DOHH2 (cell line): ENCODE measurements at regions not wholly inside any gene's neighbourhood (a gene's known extent, or its start where the extent isn't known, plus 50 kb on each side); places are given as distances from the start of the nearest gene placed in this dataset.

Source experiments
- H3F3A ChIP-seq: fragments of 200-600 bp; sonication (generic), shearing (Covaris generic); 2 replicates; pipeline ENCODE4 v1.6.0; 2016; ENCODE audit warnings: antibody characterized with exemption, mild to moderate bottlenecking; ENCODE audit not compliant: control insufficient read depth, insufficient read depth
- H3K27ac ChIP-seq: fragments of 200-600 bp; sonication (generic); 2 replicates; pipeline ENCODE4 v1.5.1; 2014; ENCODE audit warnings: low read depth, mild to moderate bottlenecking, low read length, moderate library complexity
- H3K27me3 ChIP-seq: fragments of 200-600 bp; sonication (generic); 2 replicates; pipeline ENCODE4 v1.6.1; 2014; ENCODE audit warnings: mild to moderate bottlenecking, low read length, mixed read lengths; ENCODE audit not compliant: control insufficient read depth
- H3K36me3 ChIP-seq: fragments of 200-600 bp; sonication (generic); 2 replicates; pipeline ENCODE4 v1.6.1; 2014; ENCODE audit warnings: mild to moderate bottlenecking, low read length, moderate library complexity, mixed read lengths; ENCODE audit not compliant: control insufficient read depth
- H3K4me1 ChIP-seq: fragments of 200-600 bp; sonication (generic); 2 replicates; pipeline ENCODE4 v1.6.1; 2014; ENCODE audit warnings: mild to moderate bottlenecking, low read length, mixed read lengths; ENCODE audit not compliant: control insufficient read depth
- H3K4me2 ChIP-seq: fragments of 200-600 bp; sonication (generic); 2 replicates; pipeline ENCODE4 v1.6.0; 2014; ENCODE audit warnings: mild to moderate bottlenecking, low read length, moderate library complexity
- H3K4me3 ChIP-seq: fragments of 200-600 bp; sonication (generic); 2 replicates; pipeline ENCODE4 v1.5.1; 2014; ENCODE audit warnings: mild to moderate bottlenecking, low read length, mixed read lengths
- H3K79me2 ChIP-seq: fragments of 200-600 bp; sonication (generic); 2 replicates; pipeline ENCODE4 v1.6.1; 2014; ENCODE audit warnings: mild to moderate bottlenecking, low read length, mixed read lengths; ENCODE audit not compliant: control insufficient read depth
- H3K9me2 ChIP-seq: fragments of 200-600 bp; sonication (generic); replicated peaks from 2 replicates; pipeline ENCODE4 v1.6.1; 2014; ENCODE audit warnings: mild to moderate bottlenecking, low read length, mixed read lengths; ENCODE audit not compliant: control insufficient read depth
- H3K9me3 ChIP-seq: fragments of 200-600 bp; sonication (generic); 2 replicates; pipeline ENCODE4 v1.6.1; 2014; ENCODE audit warnings: antibody characterized with exemption, low read length, mixed read lengths; ENCODE audit not compliant: control insufficient read depth, insufficient read depth
- H4K20me1 ChIP-seq: fragments of 200-600 bp; sonication (generic); 2 replicates; pipeline ENCODE4 v1.6.0; 2014; ENCODE audit warnings: low read depth, mild to moderate bottlenecking, antibody characterized with exemption, low read length, moderate library complexity; ENCODE audit not compliant: control insufficient read depth, insufficient read depth
- CTCF ChIP-seq: fragments of 200-600 bp; sonication (generic); IDR thresholded peaks from one replicate; pipeline ENCODE4 v1.5.1; 2014; ENCODE audit warnings: antibody characterized with exemption, mild to moderate bottlenecking, low read depth, low read length; ENCODE audit not compliant: poor library complexity, severe bottlenecking
- EZH2phosphoT487 ChIP-seq: fragments of 200-600 bp; sonication (generic); IDR thresholded peaks from 2 replicates; pipeline ENCODE4 v1.6.1; 2017; ENCODE audit warnings: borderline replicate concordance, mild to moderate bottlenecking, antibody characterized with exemption, low read length, moderate library complexity, mixed read lengths

- Histone ChIP-seq H3K36me3 (no peaks in the 10 kb centered on the region), H3K4me2 (no peak overlapping the region), H3K9me3 (0 out of 2 replicates have a peak, but pooled peaks cover 3% of the 10 kb centered on the region), H3K4me3 (no peak overlapping the region), H4K20me1 (no peaks in the 10 kb centered on the region), H3K79me2 (no peaks in the 10 kb centered on the region), H3K27ac (no peak overlapping the region), H3K9me2 (no peaks in the 10 kb centered on the region), H3K27me3 (no peaks in the 10 kb centered on the region), H3F3A (no peaks in the 10 kb centered on the region), H3K4me1 (no peaks in the 10 kb centered on the region)
- TF ChIP-seq CTCF (no peak), EZH2phosphoT487 (no peak)
Observed at GRCh38 chr5:130555429-130555828, 609.6 kb downstream of the HINT1 start.

- H3K36me3 ChIP-seq, result no peaks in the 10 kb centered on the region
- no peaks in the 10 kb centered on the region for H3K9me2 ChIP-seq
- H3K27ac ChIP-seq, result no peak overlapping the region
- H3K9me3 ChIP-seq, result no peaks in the 10 kb centered on the region; the same call in 1 of the 2 replicates
- H3K4me1 ChIP-seq, result no peaks in the 10 kb centered on the region
- H3K4me3 ChIP-seq, result no peak overlapping the region
- H3K4me2 ChIP-seq, result no peak overlapping the region
- H4K20me1 ChIP-seq, result no peaks in the 10 kb centered on the region
- no peak for TF ChIP-seq EZH2phosphoT487
- no peak for TF ChIP-seq CTCF
- no peaks in the 10 kb centered on the region for H3K27me3 ChIP-seq
- no peaks in the 10 kb centered on the region for H3K79me2 ChIP-seq
- H3F3A ChIP-seq, result no peaks in the 10 kb centered on the region
Observed at GRCh38 chr5:130550562-130550928, 614.5 kb downstream of the HINT1 start.

GRCh38 chr5:130549884-130550561 lies 615.0 kb downstream of the HINT1 start:
- H3K9me3 ChIP-seq, result no peaks in the 10 kb centered on the region; the same call in 1 of the 2 replicates
- no peaks in the 10 kb centered on the region for H3K9me2 ChIP-seq
- no peaks in the 10 kb centered on the region for H3F3A ChIP-seq
- no peaks in the 10 kb centered on the region for H3K36me3 ChIP-seq
- no peaks in the 10 kb centered on the region for H3K4me1 ChIP-seq
- H4K20me1 ChIP-seq, result no peaks in the 10 kb centered on the region
- H3K27ac ChIP-seq, result no peak overlapping the region
- no peak overlapping the region for H3K4me3 ChIP-seq
- H3K79me2 ChIP-seq, result no peaks in the 10 kb centered on the region
- TF ChIP-seq EZH2phosphoT487, result no peak
- no peak for TF ChIP-seq CTCF
- no peak overlapping the region for H3K4me2 ChIP-seq
- no peaks in the 10 kb centered on the region for H3K27me3 ChIP-seq
